ENCODE measurements at regions not wholly inside any gene's neighbourhood (a gene's known extent, or its start where the extent isn't known, plus 50 kb on each side); places are given as distances from the start of the nearest gene placed in this dataset.

DNA sequence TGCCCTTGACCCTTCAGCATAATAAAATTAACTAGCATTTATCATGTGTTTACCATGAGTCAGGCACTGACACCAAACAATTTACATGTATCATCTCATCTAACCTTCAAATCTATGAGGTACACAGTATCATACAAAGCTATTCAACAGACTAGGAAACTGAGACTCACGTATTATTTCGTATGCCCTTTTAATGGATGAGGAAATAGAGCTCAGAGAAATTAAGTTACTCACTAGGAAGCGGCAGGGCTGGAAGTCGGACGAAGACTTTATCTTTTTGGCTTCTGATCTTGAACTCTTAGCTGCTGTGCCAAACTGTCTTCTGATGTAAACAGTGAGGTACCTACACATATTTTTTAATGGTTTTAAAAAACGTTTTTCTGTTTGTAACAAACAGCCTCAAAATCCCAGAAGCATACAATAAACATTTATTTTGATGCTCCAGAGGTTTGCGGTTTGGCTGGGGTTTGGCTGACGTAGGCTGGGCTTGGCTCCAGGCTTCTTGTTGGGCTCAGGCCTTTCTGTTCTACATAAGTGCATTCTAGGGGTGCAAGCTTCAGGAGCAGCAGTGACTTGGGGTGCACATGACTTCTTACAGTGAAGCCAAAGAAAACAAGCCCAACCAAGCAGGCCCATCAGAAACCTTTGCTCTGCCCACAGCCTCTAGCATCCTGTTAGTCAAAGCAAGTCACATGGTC lies 184.7 kb downstream of the TBX5 start:
- DNase-seq: peak; percentile 28 to 32
- 40 to 48% methylated on average over 8 of the region's 8 CpGs for WGBS, 2 donors
- Histone ChIP-seq H3K27ac (no peak overlapping the region), H3K27me3 (peaks cover 0 to 23% (median 0%) of the 10 kb centered on the region in 7 donors), H3K9me3 (no peaks in the 10 kb centered on the region), H3K4me1 (peaks cover 0 to 15% (median 0%) of the 10 kb centered on the region in 9 donors), H3K4me3 (no peak overlapping the region), H3K36me3 (no peaks in the 10 kb centered on the region)
- ATAC-seq: peak in 2 of 8 donors; percentile 34 to 38
- intact Hi-C loops (cut with DNase I): no loop called here
- TF ChIP-seq, protein P1, sequence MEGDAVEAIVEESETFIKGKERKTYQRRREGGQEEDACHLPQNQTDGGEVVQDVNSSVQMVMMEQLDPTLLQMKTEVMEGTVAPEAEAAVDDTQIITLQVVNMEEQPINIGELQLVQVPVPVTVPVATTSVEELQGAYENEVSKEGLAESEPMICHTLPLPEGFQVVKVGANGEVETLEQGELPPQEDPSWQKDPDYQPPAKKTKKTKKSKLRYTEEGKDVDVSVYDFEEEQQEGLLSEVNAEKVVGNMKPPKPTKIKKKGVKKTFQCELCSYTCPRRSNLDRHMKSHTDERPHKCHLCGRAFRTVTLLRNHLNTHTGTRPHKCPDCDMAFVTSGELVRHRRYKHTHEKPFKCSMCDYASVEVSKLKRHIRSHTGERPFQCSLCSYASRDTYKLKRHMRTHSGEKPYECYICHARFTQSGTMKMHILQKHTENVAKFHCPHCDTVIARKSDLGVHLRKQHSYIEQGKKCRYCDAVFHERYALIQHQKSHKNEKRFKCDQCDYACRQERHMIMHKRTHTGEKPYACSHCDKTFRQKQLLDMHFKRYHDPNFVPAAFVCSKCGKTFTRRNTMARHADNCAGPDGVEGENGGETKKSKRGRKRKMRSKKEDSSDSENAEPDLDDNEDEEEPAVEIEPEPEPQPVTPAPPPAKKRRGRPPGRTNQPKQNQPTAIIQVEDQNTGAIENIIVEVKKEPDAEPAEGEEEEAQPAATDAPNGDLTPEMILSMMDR (IDR thresholded peaks at IDR 0.05): no peak

DNA sequence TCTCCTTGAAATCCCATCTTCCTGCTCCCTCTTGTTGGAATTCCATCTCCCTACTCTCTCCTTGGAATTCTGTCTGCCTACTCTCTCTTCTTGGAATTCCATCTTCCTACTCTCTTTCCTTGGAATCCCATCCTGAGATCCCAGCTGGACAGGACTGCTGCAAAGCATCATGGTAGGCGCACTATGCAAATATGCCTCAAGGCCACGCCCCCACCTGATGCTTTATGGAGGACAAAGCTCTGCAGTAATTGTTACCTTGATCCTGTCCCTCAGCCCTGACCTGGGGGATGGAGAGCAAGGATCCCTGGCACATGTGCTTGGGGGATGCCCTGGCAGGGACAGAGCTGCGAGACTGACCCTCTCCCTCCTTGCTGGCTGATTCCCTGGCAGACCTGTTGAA lies 185.6 kb downstream of the TBX5 start:
- no peak for ATAC-seq
- TF ChIP-seq, protein P1 (IDR thresholded peaks at IDR 0.05): no peak
- intact Hi-C loops (cut with DNase I): no loop called here
- no peaks in the 10 kb centered on the region for H3K9me3 ChIP-seq
- 78 to 82% methylated on average over 3 of the region's 3 CpGs for WGBS, 2 donors
- DNase-seq: no peak
- H3K4me1 ChIP-seq: peaks cover 0 to 15% (median under 1%) of the 10 kb centered on the region in 9 donors
- no peak overlapping the region for H3K27ac ChIP-seq
- H3K36me3 ChIP-seq: no peaks in the 10 kb centered on the region
- H3K27me3 ChIP-seq: peaks cover 0 to 23% (median 0%) of the 10 kb centered on the region in 7 donors
- H3K4me3 ChIP-seq: no peak overlapping the region

DNA sequence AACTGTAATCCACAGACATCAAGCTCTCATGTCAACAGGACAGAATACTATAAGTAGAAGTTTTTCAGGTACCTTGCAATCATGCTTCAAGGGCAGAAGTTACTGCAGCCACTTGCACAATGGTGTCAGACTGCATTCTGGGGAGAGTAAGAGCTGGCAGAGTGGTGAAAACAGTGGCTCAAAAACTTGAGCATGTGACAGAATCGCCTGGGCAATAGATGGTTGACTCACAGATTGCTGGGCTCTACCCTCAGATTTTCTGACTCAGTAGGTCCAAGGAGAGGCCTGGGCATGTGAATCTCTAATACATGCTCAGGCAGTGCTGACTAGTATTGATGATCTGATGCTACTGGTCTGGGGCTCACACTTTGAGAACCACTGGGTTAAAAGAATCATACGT lies 187.8 kb downstream of the TBX5 start:
- WGBS, 2 donors: 64 to 72% methylated on average over 2 of the region's 2 CpGs
- Histone ChIP-seq H3K9me3 (no peaks in the 10 kb centered on the region), H3K4me3 (no peak overlapping the region), H3K36me3 (no peaks in the 10 kb centered on the region), H3K27ac (no peak overlapping the region), H3K27me3 (peaks cover 0 to 23% (median 0%) of the 10 kb centered on the region in 7 donors), H3K4me1 (peaks cover 0 to 23% (median 8%) of the 10 kb centered on the region in 9 donors)
- ATAC-seq (peak in 1 of 8 donors; percentile 25), DNase-seq (no peak)
- intact Hi-C loops (cut with DNase I): no loop called here
- TF ChIP-seq, protein P1 (IDR thresholded peaks at IDR 0.05): no peak

DNA sequence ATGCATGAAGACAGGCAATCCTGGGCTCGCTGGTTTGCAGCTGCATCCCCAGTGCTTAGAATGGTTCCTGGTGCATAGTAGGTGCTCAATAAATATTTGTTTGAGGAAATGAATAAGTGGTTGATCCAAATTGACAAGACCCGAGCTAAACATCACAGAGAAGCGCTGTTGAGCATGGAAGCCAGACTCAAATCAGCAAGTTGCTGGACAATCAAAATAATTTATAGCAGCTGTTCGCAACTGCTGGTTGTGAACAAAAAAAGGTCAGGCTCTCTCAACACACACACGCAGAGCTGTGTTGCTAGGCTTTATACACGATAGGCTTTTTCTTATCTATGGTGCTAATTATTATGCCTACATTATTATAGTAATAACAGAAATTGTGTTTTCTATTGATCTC lies 190.2 kb downstream of the TBX5 start:
- no peak overlapping the region for H3K4me3 ChIP-seq
- H3K9me3 ChIP-seq: no peaks in the 10 kb centered on the region
- 34 to 40% methylated on average over 6 of the region's 6 CpGs for WGBS, 2 donors
- no peak overlapping the region for H3K27ac ChIP-seq
- no peaks in the 10 kb centered on the region for H3K36me3 ChIP-seq
- ATAC-seq (no peak), DNase-seq (no peak)
- H3K4me1 ChIP-seq: peaks cover 0 to 15% (median 7%) of the 10 kb centered on the region in 9 donors
- TF ChIP-seq, protein P1 (IDR thresholded peaks at IDR 0.05): no peak
- intact Hi-C loops (cut with DNase I): no loop called here
- H3K27me3 ChIP-seq: peaks cover 0 to 22% (median 0%) of the 10 kb centered on the region in 7 donors
